OCI-LY3 (cell line): ENCODE measurements at regions not wholly inside any gene's neighbourhood (a gene's known extent, or its start where the extent isn't known, plus 50 kb on each side); places are given as distances from the start of the nearest gene placed in this dataset.

ENCODE experiments used
- CTCF ChIP-seq: fragments of 200-600, 300-600 bp; sonication (generic); IDR thresholded peaks from 2 replicates; pipeline ENCODE4 v1.5.1; 2014; ENCODE audit warnings: antibody characterized with exemption, low read length, low read depth
- EZH2phosphoT487 ChIP-seq: fragments of 200-600 bp; shearing (Covaris generic); IDR thresholded peaks from 2 replicates; pipeline ENCODE4 v1.6.1; 2018; ENCODE audit warnings: antibody characterized with exemption, mixed run types, low read depth

GRCh38 chr16:64453646-64454045 is 668.2 kb downstream of the CDH11 start:
- TF ChIP-seq CTCF (no peak), EZH2phosphoT487 (no peak)
